HG03159 (cell line): ENCODE measurements at regions not wholly inside any gene's neighbourhood (a gene's known extent, or its start where the extent isn't known, plus 50 kb on each side); places are given as distances from the start of the nearest gene placed in this dataset.
A peak's percentile ranks its signal among the peaks of the same experiment; 100 is the strongest.
"Not testable (repeated sequence)": the region's sequence is repeated elsewhere in the genome, so short reads cannot be mapped to it uniquely, and the experiment has no call there.

ENCODE experiments used
- ATAC-seq: cut with Tn5 transposase; IDR thresholded peaks from one replicate; pipeline ENCODE4 v1.9.1; 2021; ENCODE audit warnings: mild to moderate bottlenecking, moderate library complexity; ENCODE audit not compliant: unreplicated experiment

GRCh38 chr14:105689722-105690121 lies 163.3 kb downstream of the TMEM121 start:
- ATAC-seq = no peak

GRCh38 chr14:105690671-105691070 lies 164.3 kb downstream of the TMEM121 start:
- ATAC-seq = no peak

DNA sequence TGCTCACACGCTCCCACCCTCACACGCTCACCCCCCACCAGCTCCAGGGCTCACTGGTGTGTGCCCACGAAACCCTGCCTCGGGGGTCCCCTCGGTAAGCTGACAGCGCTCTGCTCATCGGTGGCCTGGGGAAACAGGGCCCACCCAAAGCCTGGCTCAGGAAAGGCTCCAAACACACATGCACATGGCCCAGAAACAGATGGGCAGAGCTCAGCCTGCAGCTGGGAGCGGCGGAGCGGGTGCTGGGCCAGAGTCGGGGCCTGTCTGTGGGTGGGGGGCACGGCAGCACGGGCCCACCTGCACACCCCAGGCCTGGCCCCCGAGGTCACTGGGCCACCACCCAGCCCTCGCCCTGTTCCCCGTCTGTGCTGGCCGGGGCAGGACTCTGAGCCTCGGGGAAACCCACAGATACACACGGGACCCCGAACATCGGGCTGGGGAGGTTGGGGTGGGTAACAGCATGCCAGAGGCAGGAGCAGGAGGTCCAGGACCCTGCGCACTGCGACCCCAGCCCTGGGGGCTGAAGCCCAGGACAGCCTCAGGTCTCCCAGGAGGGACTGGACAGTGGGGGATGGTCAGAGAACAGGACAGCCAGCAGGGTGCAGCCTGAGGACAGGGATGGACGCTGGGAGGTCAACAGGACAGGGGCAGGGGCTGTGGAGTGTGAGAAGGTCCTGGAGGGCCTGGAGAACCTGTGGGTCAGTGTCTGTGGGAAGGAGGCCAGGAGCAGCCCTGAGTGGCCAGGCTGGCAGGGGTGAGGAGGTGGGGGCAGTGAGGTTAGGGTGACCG lies 165.1 kb downstream of the TMEM121 start:
- ATAC-seq = not testable (repeated sequence)

GRCh38 chr14:105692110-105692685 lies 165.8 kb downstream of the TMEM121 start:
- ATAC-seq = not testable (repeated sequence)

- ATAC-seq = no peak
These were observed 168.6 kb downstream of the TMEM121 start for GRCh38 chr14:105694961-105695360.

DNA sequence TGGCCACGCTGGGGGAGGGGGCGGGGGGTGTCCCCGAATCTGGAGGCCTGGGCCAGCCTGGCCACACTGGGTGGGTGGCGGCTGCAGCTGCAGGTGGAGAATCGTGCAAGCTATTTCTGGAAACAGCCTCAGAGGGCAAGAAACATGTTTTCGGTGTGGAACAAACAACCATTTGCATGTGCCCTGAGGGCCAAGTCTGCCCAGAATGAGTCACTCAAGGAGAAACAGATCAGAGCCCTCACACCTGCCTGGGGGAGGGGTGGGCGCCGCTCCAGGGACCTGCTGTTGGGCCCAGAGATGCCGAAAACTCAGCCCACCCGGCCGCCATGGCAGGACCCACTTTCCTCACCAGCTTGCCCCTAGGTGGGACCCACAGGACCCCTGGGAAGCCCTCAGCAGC lies 170.0 kb downstream of the TMEM121 start:
- peak; percentile 53 for ATAC-seq

- not testable (repeated sequence) for ATAC-seq
These were observed 171.0 kb downstream of the TMEM121 start for GRCh38 chr14:105697414-105697813.

GRCh38 chr14:105697955-105698354 lies 171.6 kb downstream of the TMEM121 start:
- ATAC-seq = not testable (repeated sequence)

DNA sequence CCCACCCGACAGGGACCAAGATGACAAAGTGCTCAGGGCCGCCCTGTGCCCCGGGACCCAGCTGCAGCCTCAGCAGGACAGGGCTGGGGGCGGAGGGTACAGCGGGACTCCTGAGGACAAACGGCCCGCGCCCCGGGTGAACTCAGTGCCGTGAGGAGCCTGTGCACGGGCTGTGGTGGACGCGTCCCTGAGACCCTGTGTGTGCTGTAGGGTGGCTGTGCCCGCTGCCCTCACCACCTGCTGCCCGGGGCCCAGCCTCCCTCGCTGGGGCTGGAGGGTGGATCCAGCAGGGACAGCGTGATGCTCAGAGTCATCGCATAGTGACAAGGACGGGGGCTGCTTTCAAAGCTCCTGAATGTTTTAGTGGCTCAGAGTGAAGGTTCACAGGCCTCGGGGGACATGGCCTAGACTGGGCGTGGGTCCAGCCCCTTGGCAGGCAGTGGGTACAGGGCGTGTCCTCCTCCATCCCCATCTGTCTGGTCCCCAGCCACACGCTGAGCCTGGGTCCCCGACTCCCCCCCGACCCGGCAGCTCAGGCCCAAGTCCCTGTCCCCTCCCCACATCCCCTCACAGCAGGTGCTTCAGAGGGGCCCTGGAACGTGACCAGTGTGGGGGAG lies 172.7 kb downstream of the TMEM121 start:
- ATAC-seq = not testable (repeated sequence)

- not testable (repeated sequence) for ATAC-seq
These were observed 173.3 kb downstream of the TMEM121 start for GRCh38 chr14:105699706-105700105.

DNA sequence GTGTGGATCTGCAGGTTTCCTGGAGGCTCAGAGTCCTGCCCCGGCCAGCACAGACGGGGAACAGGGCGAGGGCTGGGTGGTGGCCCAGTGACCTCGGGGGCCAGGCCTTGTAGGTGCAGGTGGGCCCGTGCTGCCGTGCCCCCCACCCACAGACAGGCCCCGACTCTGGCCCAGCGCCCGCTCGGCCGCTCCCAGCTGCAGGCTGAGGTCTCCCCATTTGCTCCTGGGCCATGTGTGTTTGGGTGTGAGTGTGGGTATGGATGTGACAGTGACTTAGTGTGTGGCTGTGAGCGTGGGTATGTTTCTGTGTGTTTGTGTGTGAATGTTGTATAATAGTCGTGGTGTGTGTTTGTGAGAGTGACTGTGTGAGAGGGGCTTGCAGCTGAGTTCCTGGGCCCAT lies 173.8 kb downstream of the TMEM121 start:
- ATAC-seq = not testable (repeated sequence)

DNA sequence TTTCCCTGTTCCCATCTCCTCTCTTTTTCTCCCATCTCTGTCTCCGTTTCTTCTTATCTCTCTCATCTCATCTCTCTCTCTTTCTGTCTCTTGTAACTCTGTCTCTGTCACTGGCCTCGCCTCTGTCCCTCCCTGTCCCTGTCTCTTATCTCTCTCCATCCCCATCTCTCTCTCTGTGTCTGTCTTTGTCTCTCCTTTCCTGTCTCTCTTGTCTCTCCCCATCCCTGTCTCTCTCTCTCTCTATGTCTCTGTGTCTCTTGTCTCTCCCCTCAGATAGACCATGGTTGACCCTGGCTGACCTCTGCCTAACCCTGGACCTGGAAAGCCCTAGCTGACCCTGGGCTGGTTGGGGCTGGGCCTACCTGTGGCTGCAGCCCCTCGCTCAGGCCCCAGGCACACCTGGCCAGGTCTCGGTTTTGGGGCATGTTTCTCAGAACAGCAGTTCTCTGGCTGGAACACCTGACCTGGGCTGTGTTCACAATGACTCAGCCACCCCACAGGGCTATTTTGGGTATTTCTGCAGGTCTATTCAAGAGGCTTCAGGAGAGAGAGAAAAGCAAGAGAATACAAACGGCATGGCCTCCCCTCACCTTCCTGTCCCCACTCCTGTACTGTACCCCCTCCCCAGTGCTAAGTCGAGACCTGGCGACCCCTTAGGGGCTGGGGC lies 174.4 kb downstream of the TMEM121 start:
- ATAC-seq = peak; percentile 47

DNA sequence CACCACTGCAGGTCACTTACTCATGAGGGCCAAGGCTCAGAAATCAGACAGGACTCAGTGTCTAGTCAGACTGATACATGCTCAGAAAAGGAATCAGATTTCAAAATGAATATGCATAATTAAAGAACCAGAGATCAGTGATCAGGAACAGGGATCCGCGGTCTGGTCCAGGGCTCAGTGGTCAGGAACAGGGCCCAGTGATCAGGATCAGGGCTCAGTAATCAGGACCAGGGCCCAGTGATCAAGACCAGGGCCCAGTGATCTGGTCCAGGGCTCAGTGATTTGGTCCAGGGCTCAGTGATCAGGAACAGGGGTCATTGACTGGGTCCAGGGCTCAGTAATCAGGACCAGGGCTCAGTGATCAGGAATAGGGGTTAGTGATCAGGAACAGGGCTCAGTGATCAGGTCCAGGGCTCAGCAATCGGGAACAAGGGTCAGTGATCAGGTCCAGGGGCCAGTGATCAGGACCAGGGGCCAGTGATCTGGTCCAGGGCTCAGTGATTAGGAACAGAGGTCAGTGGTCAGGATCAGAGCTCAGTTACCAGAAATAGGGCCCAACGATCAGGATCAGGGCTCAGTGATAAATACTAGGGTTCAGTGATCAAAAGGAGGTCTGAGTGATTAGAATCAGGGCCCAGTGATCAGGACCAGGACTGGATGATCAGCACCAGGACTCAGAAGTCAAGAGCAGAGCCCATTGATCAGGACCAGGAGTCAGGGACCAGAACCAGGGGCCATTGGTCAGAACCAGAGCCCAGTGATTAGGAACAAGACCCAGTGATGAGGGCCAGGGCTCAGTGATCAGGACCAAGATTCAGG lies 175.3 kb downstream of the TMEM121 start:
- no peak for ATAC-seq

DNA sequence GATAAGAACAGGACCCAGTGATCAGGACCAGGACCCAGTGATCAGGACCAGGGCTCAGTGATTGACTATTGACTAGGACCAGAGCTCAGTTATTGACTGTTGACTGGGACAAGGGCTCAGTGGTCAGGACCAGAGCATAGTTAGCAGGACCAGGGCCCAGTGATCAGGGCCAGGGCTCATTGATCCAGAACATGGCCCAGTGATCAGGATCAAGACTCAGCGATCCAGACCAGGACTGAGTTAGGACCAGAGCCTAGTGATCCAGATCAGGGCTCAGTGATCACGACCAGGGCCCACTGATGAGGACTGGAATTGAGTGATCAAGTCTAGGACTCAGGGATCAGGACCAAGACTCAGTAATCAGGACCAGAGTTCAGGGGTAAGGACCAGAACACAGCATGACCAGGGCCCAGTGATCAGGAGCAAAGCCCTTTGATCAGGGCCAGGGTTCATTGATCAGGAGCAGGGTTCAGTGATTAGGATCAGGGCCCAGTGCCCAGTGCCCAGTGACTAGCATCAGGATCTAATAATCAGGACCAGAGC lies 176.0 kb downstream of the TMEM121 start:
- no peak for ATAC-seq

GRCh38 chr14:105703044-105703665 lies 176.8 kb downstream of the TMEM121 start:
- ATAC-seq = not testable (repeated sequence)

- ATAC-seq = not testable (repeated sequence)
These were observed 177.7 kb downstream of the TMEM121 start for GRCh38 chr14:105704091-105704490.

DNA sequence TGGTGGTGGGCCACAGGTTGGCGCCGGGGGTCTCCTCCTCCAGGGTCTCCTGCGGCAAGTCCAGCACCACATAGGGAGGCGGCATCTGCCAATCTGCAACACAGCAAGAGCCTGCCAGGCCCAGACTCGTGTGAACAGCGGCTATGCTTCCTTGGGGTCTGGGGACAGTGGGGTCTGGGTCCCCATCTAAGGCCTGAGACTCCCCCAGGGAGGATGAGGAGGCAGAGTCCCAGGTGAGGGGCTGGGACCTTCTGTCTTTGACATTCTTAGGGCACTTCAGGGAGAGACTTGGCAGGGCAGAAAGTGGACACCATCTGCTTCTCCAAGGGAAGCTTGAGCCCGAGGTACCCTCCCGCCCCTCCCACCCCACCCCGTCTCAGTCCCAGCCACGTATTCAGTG lies 178.1 kb downstream of the TMEM121 start:
- ATAC-seq = not testable (repeated sequence)

GRCh38 chr14:105705512-105705861 lies 179.1 kb downstream of the TMEM121 start:
- ATAC-seq = not testable (repeated sequence)

- ATAC-seq = not testable (repeated sequence)
These were observed 179.7 kb downstream of the TMEM121 start for GRCh38 chr14:105705862-105706700.
